ENCODE measurements at regions not wholly inside any gene's neighbourhood (a gene's known extent, or its start where the extent isn't known, plus 50 kb on each side); places are given as distances from the start of the nearest gene placed in this dataset.

- TF ChIP-seq, protein P1, sequence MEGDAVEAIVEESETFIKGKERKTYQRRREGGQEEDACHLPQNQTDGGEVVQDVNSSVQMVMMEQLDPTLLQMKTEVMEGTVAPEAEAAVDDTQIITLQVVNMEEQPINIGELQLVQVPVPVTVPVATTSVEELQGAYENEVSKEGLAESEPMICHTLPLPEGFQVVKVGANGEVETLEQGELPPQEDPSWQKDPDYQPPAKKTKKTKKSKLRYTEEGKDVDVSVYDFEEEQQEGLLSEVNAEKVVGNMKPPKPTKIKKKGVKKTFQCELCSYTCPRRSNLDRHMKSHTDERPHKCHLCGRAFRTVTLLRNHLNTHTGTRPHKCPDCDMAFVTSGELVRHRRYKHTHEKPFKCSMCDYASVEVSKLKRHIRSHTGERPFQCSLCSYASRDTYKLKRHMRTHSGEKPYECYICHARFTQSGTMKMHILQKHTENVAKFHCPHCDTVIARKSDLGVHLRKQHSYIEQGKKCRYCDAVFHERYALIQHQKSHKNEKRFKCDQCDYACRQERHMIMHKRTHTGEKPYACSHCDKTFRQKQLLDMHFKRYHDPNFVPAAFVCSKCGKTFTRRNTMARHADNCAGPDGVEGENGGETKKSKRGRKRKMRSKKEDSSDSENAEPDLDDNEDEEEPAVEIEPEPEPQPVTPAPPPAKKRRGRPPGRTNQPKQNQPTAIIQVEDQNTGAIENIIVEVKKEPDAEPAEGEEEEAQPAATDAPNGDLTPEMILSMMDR (conservative IDR thresholded peaks at IDR 0.05) = no peak
- TF ChIP-seq ZFX (IDR thresholded peaks at IDR 0.05) = no peak
Measured at GRCh38 chr6:22643780-22644179, 74.4 kb downstream of the HDGFL1 start.
